ENCODE measurements at regions not wholly inside any gene's neighbourhood (a gene's known extent, or its start where the extent isn't known, plus 50 kb on each side); places are given as distances from the start of the nearest gene placed in this dataset.

GRCh38 chr3:62948921-62949320, 73.7 kb upstream of the CADPS start:
- Histone ChIP-seq H3K27ac (ENCODE audit: low read length) (no peak overlapping the region), H3K36me3 (ENCODE audit: insufficient read depth, low read length) (no peaks in the 10 kb centered on the region), H3K9ac (ENCODE audit: low read length) (no peak overlapping the region), H2AFZ (ENCODE audit: low read depth, low read length) (no peak overlapping the region), H4K20me1 (ENCODE audit: insufficient read depth) (no peaks in the 10 kb centered on the region), H3K9me2 (ENCODE audit: insufficient read depth, low read length) (no peaks in the 10 kb centered on the region), H3K27me3 (ENCODE audit: insufficient read depth, low read depth, low read length) (no peaks in the 10 kb centered on the region), H3K4me3 (ENCODE audit: low read length) (no peak overlapping the region), H3F3A (ENCODE audit: insufficient read depth, low read length, poor library complexity, severe bottlenecking) (no peaks in the 10 kb centered on the region), H3K79me2 (replicated peaks; ENCODE audit: insufficient read depth, low read length) (no peaks in the 10 kb centered on the region), H3K9me3 (ENCODE audit: low read length) (no peaks in the 10 kb centered on the region), H3K4me2 (ENCODE audit: low read length) (no peak overlapping the region)
- TF ChIP-seq EP300 (conservative IDR thresholded peaks at IDR 0.05; ENCODE audit: poor library complexity, severe bottlenecking) (no peak), MXI1 (conservative IDR thresholded peaks at IDR 0.05; ENCODE audit: poor library complexity, severe bottlenecking) (no peak), TAF1 (IDR thresholded peaks at IDR 0.05; ENCODE audit: low read depth) (no peak), EZH2 (IDR thresholded peaks at IDR 0.05; ENCODE audit: borderline replicate concordance, insufficient read depth, low read length, poor library complexity, severe bottlenecking) (no peak), POLR2AphosphoS5 (IDR thresholded peaks at IDR 0.05) (no peak), SMC3 (conservative IDR thresholded peaks at IDR 0.05; ENCODE audit: poor library complexity) (no peak), RAD21 (conservative IDR thresholded peaks at IDR 0.05) (no peak)
- TF ChIP-seq, protein P1, sequence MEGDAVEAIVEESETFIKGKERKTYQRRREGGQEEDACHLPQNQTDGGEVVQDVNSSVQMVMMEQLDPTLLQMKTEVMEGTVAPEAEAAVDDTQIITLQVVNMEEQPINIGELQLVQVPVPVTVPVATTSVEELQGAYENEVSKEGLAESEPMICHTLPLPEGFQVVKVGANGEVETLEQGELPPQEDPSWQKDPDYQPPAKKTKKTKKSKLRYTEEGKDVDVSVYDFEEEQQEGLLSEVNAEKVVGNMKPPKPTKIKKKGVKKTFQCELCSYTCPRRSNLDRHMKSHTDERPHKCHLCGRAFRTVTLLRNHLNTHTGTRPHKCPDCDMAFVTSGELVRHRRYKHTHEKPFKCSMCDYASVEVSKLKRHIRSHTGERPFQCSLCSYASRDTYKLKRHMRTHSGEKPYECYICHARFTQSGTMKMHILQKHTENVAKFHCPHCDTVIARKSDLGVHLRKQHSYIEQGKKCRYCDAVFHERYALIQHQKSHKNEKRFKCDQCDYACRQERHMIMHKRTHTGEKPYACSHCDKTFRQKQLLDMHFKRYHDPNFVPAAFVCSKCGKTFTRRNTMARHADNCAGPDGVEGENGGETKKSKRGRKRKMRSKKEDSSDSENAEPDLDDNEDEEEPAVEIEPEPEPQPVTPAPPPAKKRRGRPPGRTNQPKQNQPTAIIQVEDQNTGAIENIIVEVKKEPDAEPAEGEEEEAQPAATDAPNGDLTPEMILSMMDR (IDR thresholded peaks at IDR 0.05; ENCODE audit: poor library complexity, severe bottlenecking): no peak
- TF ChIP-seq, protein P2, sequence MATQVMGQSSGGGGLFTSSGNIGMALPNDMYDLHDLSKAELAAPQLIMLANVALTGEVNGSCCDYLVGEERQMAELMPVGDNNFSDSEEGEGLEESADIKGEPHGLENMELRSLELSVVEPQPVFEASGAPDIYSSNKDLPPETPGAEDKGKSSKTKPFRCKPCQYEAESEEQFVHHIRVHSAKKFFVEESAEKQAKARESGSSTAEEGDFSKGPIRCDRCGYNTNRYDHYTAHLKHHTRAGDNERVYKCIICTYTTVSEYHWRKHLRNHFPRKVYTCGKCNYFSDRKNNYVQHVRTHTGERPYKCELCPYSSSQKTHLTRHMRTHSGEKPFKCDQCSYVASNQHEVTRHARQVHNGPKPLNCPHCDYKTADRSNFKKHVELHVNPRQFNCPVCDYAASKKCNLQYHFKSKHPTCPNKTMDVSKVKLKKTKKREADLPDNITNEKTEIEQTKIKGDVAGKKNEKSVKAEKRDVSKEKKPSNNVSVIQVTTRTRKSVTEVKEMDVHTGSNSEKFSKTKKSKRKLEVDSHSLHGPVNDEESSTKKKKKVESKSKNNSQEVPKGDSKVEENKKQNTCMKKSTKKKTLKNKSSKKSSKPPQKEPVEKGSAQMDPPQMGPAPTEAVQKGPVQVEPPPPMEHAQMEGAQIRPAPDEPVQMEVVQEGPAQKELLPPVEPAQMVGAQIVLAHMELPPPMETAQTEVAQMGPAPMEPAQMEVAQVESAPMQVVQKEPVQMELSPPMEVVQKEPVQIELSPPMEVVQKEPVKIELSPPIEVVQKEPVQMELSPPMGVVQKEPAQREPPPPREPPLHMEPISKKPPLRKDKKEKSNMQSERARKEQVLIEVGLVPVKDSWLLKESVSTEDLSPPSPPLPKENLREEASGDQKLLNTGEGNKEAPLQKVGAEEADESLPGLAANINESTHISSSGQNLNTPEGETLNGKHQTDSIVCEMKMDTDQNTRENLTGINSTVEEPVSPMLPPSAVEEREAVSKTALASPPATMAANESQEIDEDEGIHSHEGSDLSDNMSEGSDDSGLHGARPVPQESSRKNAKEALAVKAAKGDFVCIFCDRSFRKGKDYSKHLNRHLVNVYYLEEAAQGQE (IDR thresholded peaks at IDR 0.05; ENCODE audit: borderline replicate concordance): no peak

DNA sequence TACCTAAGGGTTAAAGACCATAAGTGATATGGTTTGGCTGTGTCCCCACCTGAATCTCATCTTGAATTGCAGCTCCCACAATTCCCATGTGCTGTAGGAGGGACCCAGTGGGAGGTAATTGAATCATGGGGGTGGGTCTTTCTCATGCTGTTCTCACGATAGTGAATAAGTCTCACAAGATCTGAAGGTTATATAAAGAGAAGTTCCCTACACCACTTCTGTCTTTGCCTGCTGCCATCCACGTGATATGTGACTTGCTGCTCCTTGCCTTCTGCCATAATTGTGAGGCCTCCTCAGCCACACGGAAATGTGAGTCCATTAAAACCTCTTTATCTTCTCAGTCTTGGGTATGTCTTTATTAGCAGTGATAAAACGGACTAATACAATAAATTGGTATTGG, 75.0 kb upstream of the CADPS start:
- Histone ChIP-seq H3K9ac (ENCODE audit: low read length) (no peak overlapping the region), H2AFZ (ENCODE audit: low read depth, low read length) (no peak overlapping the region), H3K4me2 (ENCODE audit: low read length) (no peak overlapping the region)

More for the DNA sequence above, 75.0 kb upstream of the CADPS start:
- no peak overlapping the region for H3K27ac ChIP-seq (ENCODE audit: low read length)
- H3K4me3 ChIP-seq (ENCODE audit: low read length): no peak overlapping the region
- H3F3A ChIP-seq (ENCODE audit: insufficient read depth, low read length, poor library complexity, severe bottlenecking): no peaks in the 10 kb centered on the region
- H3K9me2 ChIP-seq (ENCODE audit: insufficient read depth, low read length): no peaks in the 10 kb centered on the region
- TF ChIP-seq EP300 (conservative IDR thresholded peaks at IDR 0.05; ENCODE audit: poor library complexity, severe bottlenecking) (no peak), MXI1 (conservative IDR thresholded peaks at IDR 0.05; ENCODE audit: poor library complexity, severe bottlenecking) (no peak), POLR2AphosphoS5 (IDR thresholded peaks at IDR 0.05) (no peak)
- TF ChIP-seq, protein P1 (IDR thresholded peaks at IDR 0.05; ENCODE audit: poor library complexity, severe bottlenecking): no peak
- no peaks in the 10 kb centered on the region for H3K9me3 ChIP-seq (ENCODE audit: low read length)
- no peaks in the 10 kb centered on the region for H3K36me3 ChIP-seq (ENCODE audit: insufficient read depth, low read length)
- H3K27me3 ChIP-seq (ENCODE audit: insufficient read depth, low read depth, low read length): no peaks in the 10 kb centered on the region
- H3K79me2 ChIP-seq (replicated peaks; ENCODE audit: insufficient read depth, low read length): no peaks in the 10 kb centered on the region
- no peaks in the 10 kb centered on the region for H4K20me1 ChIP-seq (ENCODE audit: insufficient read depth)

Data from neural cell (in vitro differentiated cells).